NCI-H187 (cell line): ENCODE measurements at regions not wholly inside any gene's neighbourhood (a gene's known extent, or its start where the extent isn't known, plus 50 kb on each side); places are given as distances from the start of the nearest gene placed in this dataset.
"Not testable (repeated sequence)": the region's sequence is repeated elsewhere in the genome, so short reads cannot be mapped to it uniquely, and the experiment has no call there.

Experiments
- DNase-seq, 2 experiments: peaks; one replicate each; lab custom pipeline; 2025; lab: John Stamatoyannopoulos, UW

DNA sequence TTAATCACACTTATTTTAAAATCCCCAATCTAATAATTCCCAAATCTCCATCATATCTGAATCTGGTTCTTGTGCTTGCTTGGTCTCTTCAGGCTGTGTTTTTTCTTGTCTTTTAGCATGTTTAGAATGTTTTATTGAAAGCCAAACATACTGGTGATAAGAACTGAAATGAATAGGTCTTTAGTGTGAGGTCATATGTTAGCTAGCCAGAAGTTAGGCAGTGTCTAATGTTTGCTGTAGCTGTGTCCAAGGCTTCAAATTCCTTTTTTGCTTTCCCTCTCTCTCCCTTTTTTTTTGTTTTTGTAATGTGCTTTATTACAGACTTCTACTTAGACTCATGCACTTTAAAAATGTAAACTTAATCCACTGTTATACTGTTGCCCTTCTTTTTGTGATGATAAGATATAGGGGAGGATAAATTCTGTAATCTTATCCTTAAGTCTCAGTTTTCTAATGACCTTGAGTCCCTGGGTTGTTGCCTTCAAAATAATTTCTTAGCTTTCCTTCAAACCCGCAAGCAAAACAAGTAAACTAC lies 725.1 kb downstream of the BRINP3 start:
- no peak for DNase-seq

DNA sequence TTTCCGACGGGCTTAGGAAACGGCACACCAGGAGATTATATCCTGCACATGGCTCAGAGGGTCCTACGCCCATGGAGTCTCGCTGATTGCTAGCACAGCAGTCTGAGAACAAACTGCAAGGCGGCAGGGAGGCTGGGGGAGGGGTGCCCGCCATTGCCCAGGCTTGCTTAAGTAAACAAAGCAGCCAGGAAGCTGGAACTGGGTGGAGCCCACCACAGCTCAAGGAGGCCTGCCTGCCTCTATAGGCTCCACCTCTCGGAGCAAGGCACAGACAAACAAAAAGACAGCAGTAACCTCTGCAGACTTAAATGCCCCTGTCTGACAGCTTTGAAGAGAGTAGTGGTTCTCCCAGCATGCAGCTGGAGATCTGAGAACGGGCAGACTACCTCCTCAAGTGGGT lies 722.6 kb downstream of the BRINP3 start:
- not testable (repeated sequence) for DNase-seq

DNA sequence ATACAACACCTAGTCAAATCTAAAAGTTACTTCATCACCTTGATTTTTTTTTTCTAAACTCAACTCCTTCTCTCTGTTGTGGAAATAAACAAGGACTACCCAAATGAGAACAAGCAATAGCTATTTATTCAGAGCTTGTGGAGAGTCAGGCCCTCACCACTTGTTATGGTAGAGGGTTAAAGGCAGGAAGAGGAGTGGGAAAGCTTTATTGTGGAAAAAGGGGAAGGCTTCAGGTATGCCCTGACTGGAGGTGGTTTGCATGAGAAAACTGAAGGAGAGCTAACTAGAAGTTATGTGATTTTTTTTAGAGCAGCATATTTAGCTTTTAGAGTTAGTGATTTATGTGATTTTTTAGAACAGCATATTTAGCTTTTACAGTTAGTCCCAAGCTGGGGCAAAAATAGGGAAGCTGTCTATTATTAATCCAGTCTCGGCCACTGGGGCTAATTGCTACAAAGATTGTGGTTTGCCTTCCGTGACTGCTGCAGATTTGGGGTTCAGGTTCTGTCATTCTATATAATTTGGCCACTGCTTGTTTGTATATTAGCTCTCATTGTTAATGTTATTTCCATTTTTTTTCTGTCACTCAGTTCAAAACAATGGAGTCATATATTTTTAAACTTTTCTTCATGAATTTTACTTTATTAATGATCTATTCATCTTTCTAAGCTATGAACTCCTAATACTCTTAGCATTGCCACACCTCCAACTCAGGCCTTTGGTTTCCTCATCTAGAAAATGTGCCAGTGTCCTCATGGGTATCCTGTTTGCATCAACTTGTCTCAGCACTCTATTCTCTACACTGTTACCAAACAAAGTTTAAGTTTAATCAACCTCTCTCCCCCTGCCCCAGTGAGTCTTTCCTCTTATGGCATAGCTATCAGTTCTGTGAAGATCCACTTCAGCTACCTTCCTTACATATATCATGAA lies 713.0 kb downstream of the BRINP3 start:
- no peak for DNase-seq

DNA sequence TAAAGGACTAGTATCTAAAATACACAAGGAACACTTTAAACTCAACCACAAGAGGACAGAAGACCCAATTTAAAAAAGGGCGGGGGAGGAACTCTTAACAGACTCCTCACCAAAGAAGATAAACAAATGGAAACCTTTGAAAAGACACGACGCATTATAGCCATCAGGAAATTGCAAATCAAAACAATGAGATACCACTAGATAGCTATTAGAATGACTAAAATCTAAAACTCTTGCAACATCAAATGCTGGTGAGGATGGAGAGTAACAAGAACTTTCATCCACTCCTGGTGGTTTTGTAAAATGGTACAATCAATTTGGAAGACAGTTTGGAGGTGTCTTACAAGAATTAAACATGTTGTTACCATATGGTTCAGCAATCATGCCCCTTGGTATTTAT lies 708.2 kb downstream of the BRINP3 start:
- DNase-seq, result no peak

DNA sequence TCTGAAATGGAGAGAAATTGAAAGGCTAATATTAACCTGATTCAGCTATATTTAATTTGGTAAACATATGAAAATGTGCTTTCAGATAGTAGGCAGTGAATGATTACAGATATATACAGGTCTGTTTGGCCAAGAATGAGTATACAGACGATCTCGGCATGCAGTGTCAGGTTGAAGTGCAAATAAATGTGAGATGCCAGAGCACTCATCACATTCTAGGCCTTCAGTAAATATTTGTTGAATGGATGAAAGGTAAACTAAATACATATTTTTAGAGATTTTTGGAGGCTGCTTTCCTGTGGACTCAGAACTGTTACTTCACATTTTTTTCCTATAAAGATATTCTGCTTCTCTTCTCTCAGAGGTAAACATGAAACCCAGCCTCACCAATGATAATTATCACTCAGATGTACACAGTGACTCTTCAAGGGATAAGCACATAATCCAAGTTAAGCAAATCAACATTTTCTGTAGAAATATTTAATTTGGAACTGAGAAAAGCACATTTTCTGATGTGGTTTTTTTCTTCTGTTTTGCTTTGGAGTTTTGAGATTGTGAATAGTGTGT lies 702.9 kb downstream of the BRINP3 start:
- no peak for DNase-seq

DNA sequence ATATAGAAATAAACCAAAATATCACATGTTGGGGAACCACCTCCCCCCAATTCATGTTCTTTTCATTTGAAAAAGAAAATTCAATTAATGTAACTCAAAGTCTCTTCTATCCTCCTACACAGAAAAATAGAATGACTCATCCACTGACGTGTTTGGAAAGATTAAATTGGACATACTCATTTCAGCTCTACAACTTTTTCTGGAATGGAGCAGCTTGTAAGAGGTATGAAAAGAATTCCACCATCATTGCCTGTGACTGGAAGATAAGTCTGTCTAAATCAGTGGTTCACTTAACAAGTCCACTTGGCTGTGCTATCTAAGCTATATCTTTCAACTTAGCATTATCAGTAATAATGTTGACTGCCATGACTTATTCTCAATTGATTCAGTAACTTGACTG lies 702.3 kb downstream of the BRINP3 start:
- no peak for DNase-seq

DNA sequence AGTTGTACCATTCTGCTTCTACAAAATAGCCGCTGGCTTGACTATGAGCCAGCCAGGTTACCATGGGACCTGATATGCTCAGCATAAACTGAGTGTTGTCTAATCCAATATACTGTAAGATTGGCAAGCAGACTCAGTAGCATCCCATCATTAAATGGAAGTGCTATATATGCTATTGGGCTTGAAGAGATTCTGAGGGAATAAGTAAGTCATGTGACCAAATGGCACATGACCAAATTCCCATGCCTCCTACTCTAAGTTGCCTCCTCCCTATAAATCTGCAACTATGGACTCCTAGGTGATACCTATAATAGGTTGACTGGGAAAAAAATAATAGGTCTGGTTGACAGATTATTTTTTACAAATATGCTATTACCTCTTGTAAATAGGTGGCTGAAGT lies 698.6 kb downstream of the BRINP3 start:
- no peak for DNase-seq

DNA sequence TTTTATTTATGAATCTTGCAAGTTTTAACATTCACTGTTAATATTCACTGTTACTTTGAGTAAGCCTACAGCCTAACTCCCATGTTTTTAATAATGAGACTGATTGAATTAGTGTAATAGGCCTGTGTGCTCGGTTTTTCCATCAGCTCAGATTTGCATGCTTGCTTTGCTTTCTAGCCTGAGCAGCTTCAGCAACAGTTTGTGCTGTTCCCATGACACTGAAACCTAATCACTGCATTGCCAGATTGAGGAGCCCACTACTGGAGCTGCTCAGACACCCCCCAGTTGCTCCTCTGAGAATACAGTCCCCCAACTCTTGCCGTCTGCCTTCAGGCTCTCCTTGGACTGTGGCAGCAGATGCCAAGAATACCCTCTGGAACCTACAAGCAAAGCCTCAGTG lies 695.4 kb downstream of the BRINP3 start:
- no peak for DNase-seq

DNA sequence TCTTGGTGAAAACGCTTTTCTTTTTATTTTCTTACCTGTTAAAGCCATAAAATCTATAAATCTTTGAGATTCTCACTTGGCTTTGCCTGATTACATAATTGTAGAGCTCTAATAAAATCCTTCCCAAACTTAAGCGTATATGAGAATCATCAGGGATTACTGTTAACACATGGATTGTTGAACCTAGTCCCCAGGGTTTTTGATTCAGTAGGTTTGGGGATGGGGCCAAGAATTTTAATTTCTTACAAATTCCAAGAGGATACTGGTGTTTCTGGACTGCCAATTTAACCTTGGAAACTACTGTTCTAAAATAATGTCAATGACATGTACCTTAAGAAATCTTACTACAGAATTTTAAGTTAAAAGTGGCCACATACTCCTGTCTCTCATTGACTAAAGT lies 694.2 kb downstream of the BRINP3 start:
- no peak for DNase-seq

DNA sequence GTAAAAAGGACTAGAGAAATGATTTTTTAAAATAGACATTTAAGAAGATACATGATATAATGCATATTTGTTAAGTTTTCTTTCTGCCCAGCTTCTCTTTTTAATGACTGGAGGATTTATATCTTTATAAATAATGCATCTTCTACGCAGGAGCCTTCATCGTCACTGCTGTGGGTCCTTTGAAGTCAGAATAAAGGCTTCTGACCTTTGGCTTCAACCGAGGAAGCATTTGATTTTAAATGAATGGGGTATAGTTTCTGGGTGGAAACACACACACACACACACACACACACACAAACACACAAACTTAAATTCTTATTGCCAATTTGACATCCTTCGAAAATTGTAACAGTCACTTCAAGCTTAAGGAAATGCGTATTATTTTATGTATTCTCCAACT lies 690.9 kb downstream of the BRINP3 start:
- DNase-seq, result no peak

DNA sequence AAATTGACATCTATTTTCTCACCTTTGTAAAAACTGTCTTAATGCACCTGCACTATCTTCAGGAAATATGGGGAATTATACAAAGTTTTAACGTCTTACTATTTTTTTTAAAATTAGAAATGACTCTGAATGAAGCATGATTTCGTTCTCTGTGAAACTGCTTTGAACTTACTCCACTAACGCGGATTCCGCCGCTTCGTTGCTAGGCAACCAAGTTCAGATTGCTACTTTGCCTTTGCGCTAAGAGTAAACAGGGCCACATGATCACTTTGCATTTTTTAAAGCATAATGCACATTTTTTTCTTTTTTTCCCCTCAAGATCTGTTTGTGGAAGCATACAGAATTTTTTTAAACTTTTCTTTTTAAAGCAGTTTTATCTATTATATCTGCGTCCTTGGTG lies 690.5 kb downstream of the BRINP3 start:
- no peak for DNase-seq

DNA sequence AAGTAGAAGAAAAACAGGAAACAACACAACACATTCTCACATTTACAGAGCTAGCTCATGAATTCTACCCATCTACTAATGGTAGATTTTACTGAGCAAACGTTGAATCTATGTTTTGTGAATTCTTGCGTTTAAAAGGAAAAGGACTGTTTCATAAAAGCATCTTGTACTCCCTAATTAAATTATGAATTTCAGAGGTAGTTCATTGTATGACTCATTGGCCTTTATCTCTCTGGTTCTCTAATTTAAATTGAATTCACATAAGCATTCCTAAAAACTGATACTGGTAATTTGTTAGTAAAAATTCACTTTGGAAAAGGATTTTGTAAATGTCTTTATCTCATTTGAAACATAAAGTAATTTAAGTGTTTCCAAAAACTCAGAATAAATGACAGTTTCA lies 687.3 kb downstream of the BRINP3 start:
- no peak for DNase-seq

DNA sequence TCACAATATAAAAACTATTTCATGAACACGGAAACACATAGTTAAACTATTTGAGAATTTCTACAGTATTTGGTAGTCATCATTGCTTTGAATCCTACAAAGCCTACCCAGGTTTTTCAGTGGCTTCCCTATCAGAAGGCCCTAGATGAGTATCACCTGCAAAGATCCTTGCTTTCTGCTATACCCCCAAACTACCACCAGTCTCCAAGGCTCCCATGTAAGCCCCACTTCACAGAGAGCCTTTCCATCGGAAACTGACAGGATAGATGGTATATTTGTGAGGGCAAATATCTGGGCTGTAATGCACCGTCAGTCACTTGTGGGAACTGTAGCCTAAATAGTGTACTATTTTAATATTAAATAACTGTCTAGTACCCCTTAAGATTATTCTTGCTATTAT lies 674.3 kb downstream of the BRINP3 start:
- DNase-seq, result no peak

DNA sequence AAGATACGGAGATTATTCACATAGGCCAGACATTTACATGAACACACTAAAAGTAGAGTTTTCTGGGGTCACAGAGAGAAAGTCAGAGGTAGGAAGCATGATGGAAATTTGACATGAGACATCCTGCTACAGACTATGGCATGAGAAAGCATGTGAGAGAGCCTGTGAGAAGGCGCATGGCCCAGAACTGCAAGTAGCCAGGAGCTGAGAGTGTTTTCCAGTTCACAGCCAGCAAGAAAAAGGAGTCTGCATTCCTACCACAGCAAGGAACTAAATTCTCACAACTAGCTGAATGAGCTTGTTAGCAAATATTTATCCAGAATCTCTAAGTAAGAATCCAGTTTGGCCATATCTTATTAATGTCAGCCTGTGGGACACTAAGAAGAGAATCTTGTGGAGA lies 673.3 kb downstream of the BRINP3 start:
- no peak for DNase-seq

DNA sequence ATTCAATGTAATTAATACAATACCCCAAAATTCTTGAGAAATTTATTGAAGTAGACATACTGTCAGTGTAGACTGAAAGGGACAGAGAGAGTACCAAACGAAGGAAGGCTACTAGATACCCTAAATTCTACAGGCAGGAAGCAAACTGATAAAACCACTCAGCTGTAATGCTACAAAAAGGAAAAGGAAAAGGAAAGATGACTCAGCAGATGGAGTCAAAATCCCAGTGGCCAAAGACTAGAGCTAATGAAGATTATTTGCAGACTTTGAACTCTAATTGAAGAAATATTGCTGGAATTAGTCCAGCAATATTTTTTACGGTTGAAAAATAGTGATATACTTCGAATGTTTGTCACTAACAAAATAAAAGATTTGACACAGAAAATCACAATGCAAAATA lies 671.9 kb downstream of the BRINP3 start:
- DNase-seq, result no peak

DNA sequence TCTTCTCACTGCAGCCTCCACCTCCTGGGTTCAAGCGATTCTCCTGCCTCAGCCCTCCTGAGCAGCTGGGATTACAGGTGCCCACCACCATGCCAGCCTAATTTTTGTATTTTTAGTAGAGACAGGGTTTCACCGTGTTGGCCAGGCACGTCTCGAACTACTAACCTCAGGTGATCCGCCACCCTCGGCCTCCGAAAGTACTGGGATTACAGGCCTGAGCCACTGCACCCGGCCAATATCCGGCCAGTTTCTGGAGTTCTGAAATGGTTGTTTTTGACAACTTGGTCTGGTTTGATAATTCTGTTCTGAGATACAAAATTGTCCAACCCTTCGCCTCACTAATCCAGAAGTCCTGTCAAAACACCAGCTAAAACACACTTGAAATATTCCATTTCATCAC lies 667.0 kb downstream of the BRINP3 start:
- DNase-seq, result not testable (repeated sequence)

DNA sequence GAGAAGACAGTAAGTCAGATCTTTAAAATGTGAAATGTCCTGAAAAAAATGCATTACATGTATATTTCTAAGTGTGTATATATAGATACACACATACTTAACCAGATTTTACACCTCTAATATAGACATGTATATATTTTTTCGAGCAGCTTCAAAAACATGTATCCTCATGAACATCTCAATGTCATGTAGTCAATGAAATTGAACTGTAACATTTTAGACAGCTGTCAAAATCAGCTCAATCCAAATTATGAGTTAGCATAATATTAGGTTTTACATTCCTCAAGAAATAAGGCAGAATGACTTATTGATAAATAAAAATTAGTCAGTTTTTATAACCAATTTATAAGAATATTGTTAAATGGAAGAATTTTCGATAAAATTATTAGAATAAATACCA lies 665.7 kb downstream of the BRINP3 start:
- no peak for DNase-seq

DNA sequence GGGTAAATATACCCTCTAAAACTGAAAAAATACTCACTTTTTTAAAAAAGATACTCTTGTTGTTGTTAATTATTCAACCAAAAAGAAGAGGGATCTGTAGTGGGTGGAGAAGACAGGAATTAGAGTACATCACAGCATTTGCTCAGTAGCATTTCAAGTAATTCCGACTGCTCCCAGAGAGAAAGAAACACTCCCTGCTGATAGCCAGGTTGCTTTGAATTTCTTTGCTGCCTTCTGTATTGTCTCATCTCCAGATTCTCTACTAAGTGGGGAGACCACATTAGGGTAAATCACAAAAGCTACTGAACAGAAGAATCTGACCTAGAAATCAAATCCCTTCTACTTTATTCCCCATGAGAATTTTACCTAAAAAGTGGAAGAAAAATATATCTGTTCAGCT lies 661.1 kb downstream of the BRINP3 start:
- DNase-seq, result no peak

DNA sequence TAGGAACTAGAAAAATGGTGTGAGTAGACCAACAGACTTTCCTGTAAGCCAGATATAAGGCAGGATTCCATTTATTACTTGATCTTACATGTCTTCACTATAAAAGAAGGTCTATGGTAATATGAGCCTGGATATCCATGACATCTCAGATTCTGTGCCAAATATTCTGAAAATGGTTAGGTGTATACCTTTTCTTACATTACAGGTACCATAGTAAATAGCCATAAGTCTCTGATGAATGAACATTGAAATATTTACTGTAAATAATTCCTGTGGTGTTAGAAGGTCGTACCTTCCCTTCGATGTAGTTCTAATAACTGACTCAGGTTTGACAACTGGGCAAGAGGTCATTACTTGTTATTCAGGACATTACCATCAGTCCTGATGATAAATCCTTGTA lies 657.9 kb downstream of the BRINP3 start:
- DNase-seq, result no peak

DNA sequence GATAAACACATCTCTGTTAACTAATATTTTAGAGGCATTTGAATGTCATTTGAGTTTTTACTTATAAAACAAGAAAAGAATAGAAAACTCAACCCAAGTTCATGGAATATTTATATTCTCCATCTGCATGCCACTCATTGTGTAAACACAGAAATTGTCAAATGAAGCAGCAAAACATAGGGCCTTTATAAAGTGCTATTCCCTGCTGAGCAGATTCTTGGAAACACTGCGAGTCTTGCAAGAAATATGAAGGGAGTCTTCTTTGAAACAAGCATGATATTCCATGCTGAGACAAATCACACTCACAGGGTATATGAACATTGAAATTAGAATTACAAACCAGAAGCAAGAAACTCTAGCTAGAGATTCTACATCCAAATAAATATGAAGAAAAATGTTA lies 655.8 kb downstream of the BRINP3 start:
- no peak for DNase-seq

DNA sequence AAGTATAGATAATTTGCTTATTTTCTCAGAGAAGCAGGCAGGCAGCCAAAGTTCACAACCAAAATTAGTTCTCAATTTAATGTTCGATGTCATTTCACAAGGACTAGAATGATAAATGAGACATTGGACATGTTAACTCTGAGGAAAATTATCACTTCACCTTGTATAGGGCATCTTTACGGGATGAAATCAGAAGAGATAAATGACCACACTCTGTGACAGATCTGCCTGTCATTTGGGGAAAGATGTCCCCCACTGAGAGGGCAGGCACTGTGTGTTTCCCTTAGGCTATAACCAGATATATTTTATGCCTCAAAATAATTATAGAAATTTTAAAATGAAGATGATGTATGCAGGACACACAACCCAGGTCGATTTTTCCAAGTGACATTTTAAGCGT lies 642.9 kb downstream of the BRINP3 start:
- DNase-seq, result no peak

DNA sequence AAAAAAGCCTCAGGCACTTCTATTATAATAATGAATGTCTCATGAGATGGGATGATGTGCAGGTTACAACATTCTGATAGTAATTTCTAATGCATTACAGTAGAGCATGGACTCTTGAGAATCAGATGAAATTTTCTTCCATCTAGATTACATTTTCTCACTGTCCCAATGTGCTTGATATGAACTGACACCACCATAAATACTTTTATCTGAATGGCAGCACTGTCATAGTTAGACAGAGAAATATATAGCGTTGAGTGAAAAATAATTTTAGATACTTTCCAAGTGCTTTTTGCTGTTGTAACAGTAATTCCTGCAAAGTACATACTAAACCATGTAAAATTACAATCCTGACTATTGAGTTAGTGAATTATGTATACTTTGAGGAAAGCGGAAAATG lies 630.1 kb downstream of the BRINP3 start:
- DNase-seq, result no peak

DNA sequence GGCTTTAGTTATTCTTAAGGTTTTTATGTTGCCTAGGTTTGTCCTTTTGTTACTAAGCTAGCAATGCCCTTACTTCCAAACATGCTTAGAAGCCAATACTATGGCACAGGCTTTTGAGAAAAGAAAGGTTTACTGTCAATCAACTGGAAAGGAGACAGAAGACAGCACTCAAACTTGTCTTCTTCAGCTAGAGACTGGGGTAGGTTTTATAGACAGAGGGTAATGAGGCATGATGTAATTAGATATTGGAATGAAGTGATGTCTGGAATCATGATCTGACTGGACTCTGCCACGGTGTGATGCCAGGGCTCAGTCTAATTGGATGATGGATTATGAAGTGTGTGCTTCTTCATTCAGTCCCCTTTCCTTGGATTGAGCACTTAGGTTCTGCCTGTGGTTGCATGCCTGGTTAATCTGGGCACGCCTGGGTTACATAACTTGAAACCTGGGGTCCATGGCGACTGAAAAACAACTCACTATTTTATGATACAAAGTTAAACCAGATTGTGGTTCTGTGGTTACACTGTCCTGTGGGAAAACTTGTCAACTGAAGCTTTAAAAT lies 625.8 kb downstream of the BRINP3 start:
- peak in 1 of 2 experiments; percentile 13 for DNase-seq
